GM21786 (cell line): ENCODE measurements at regions not wholly inside any gene's neighbourhood (a gene's known extent, or its start where the extent isn't known, plus 50 kb on each side); places are given as distances from the start of the nearest gene placed in this dataset.
"Not testable (repeated sequence)": the region's sequence is repeated elsewhere in the genome, so short reads cannot be mapped to it uniquely, and the experiment has no call there.

Experiments used
- ATAC-seq: cut with Tn5 transposase; IDR thresholded peaks from one replicate; pipeline ENCODE4 v1.9.1; 2021; ENCODE audit not compliant: unreplicated experiment

GRCh38 chr13:74266861-74267260 is 132.7 kb upstream of the KLF12 start:
- ATAC-seq: no peak

- no peak for ATAC-seq
Observed at GRCh38 chr13:74266309-74266708, 132.1 kb upstream of the KLF12 start.

- no peak for ATAC-seq
Observed at GRCh38 chr13:74264333-74264732, 130.1 kb upstream of the KLF12 start.

- not testable (repeated sequence) for ATAC-seq
Observed at GRCh38 chr13:74260420-74260819, 126.2 kb upstream of the KLF12 start.

- ATAC-seq: no peak
Observed at GRCh38 chr13:74259641-74260040, 125.4 kb upstream of the KLF12 start.

GRCh38 chr13:74258961-74259360 is 124.8 kb upstream of the KLF12 start:
- no peak for ATAC-seq

- ATAC-seq: no peak
Observed at GRCh38 chr13:74256969-74257368, 122.8 kb upstream of the KLF12 start.

GRCh38 chr13:74253161-74253560 is 119.0 kb upstream of the KLF12 start:
- ATAC-seq: no peak

GRCh38 chr13:74251778-74252519 is 117.7 kb upstream of the KLF12 start:
- ATAC-seq: no peak

GRCh38 chr13:74250738-74251190 is 116.6 kb upstream of the KLF12 start:
- no peak for ATAC-seq

GRCh38 chr13:74248477-74248876 is 114.3 kb upstream of the KLF12 start:
- ATAC-seq: no peak

GRCh38 chr13:74246487-74246886 is 112.3 kb upstream of the KLF12 start:
- ATAC-seq: no peak

- ATAC-seq: no peak
Observed at GRCh38 chr13:74243637-74244526, 109.7 kb upstream of the KLF12 start.

GRCh38 chr13:74241343-74241742 is 107.1 kb upstream of the KLF12 start:
- ATAC-seq: not testable (repeated sequence)

- ATAC-seq: no peak
Observed at GRCh38 chr13:74230984-74231501, 96.8 kb upstream of the KLF12 start.

GRCh38 chr13:74229242-74229641 is 95.0 kb upstream of the KLF12 start:
- no peak for ATAC-seq

- ATAC-seq: no peak
Observed at GRCh38 chr13:74227476-74228158, 93.4 kb upstream of the KLF12 start.

GRCh38 chr13:74226791-74227475 is 92.7 kb upstream of the KLF12 start:
- ATAC-seq: no peak

- no peak for ATAC-seq
Observed at GRCh38 chr13:74221752-74222151, 87.5 kb upstream of the KLF12 start.

- no peak for ATAC-seq
Observed at GRCh38 chr13:74219566-74219965, 85.4 kb upstream of the KLF12 start.

GRCh38 chr13:74218291-74218690 is 84.1 kb upstream of the KLF12 start:
- ATAC-seq: no peak
